Fibroblast of the aortic adventitia (primary cell): ENCODE measurements at regions not wholly inside any gene's neighbourhood (a gene's known extent, or its start where the extent isn't known, plus 50 kb on each side); places are given as distances from the start of the nearest gene placed in this dataset.

Experiments used
- DNase-seq: peaks from one replicate; pipeline ENCODE4 v3.0.0-alpha.2; 2010; ENCODE audit warnings: low read depth
- H3K4me3 ChIP-seq: 2 replicates; pipeline ENCODE4 v1.5.1; 2011; ENCODE audit warnings: low read depth, mild to moderate bottlenecking, control low read depth, low read length, moderate library complexity
- TF ChIP-seq, protein P1 (sequence below): IDR thresholded peaks from 2 replicates; pipeline ENCODE4 v1.5.1; 2011; ENCODE audit warnings: mild to moderate bottlenecking, low read length, control low read depth, inconsistent platforms; ENCODE audit not compliant: insufficient read depth

DNA sequence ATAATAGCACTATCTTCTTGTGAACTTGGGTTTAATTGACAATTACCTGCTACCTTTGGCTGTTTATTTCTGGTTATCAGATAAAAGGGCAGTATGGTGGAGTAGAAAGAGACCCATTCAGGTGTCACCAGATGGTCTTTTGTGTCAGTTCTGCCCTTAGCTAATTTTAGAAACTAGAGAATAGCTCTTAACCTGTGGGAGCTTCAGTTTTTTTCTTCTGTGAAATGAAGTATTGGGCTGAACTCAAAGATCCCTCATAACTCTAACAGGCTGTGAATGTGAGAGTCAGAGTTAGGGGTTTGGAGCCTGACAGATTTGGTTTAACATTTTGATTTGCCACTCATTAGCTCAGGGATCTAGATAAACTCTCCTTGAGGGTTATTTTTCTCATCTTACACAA, 335.2 kb downstream of the PPP1R2C start:
- no peak overlapping the region for H3K4me3 ChIP-seq
- no peak for DNase-seq
- TF ChIP-seq, protein P1, sequence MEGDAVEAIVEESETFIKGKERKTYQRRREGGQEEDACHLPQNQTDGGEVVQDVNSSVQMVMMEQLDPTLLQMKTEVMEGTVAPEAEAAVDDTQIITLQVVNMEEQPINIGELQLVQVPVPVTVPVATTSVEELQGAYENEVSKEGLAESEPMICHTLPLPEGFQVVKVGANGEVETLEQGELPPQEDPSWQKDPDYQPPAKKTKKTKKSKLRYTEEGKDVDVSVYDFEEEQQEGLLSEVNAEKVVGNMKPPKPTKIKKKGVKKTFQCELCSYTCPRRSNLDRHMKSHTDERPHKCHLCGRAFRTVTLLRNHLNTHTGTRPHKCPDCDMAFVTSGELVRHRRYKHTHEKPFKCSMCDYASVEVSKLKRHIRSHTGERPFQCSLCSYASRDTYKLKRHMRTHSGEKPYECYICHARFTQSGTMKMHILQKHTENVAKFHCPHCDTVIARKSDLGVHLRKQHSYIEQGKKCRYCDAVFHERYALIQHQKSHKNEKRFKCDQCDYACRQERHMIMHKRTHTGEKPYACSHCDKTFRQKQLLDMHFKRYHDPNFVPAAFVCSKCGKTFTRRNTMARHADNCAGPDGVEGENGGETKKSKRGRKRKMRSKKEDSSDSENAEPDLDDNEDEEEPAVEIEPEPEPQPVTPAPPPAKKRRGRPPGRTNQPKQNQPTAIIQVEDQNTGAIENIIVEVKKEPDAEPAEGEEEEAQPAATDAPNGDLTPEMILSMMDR, result no peak

- DNase-seq, result no peak
- H3K4me3 ChIP-seq, result no peak overlapping the region
- TF ChIP-seq, protein P1, result no peak
These were observed 340.8 kb downstream of the PPP1R2C start for GRCh38 chrX:42437211-42437610.

DNA sequence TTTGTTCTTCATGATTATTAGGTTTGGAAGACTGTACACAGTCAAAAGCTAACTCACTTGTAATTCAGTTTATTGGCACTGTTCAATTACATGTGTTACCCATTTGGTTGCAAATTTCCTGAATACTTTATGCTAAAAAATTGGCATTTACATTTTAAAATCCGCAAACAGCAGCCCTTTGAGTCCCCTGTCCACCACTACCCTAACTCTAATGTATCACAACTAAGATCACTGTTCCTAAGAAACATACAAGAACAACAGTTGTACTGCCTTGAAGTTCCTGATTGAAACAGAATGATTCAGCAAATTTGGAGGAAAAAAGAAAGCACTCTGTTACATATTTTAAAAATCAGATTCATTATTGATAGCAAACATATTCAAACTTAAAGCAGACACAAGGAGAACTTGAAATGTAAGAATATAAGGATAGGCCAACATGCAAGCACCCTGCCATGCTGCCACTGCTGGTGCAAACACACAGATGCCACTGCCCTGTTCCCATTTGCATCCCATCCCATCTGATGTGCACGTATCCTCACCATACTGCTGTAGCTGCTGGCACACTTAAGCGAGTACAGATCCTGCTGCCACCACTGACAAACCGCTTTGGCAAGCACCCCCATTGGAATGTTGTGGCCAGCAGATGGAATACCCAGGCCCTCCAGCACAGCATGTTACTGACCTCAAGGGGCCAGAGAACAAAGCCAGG, 343.4 kb downstream of the PPP1R2C start:
- TF ChIP-seq, protein P1, result no peak
- DNase-seq, result no peak
- no peak overlapping the region for H3K4me3 ChIP-seq

DNA sequence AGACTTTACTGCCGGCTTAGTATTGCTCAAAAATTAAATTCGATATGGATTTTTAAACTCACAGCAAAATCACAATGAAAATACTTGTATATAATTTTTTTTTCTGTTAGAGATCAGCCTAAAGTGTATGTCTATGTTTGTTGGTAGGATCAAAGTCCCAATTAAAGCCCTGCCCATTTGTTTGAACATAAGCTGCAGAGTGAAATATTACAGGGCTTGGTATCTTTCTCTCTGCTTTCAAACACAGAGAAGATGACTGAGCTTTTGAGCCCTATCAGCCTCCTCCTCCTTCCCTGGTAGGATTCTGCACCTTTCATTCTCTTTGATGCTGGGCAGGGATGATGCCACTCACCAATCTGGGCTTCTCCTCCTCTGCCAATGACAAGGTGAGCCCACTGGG, 345.4 kb downstream of the PPP1R2C start:
- no peak for DNase-seq
- TF ChIP-seq, protein P1, result no peak
- H3K4me3 ChIP-seq, result no peak overlapping the region

DNA sequence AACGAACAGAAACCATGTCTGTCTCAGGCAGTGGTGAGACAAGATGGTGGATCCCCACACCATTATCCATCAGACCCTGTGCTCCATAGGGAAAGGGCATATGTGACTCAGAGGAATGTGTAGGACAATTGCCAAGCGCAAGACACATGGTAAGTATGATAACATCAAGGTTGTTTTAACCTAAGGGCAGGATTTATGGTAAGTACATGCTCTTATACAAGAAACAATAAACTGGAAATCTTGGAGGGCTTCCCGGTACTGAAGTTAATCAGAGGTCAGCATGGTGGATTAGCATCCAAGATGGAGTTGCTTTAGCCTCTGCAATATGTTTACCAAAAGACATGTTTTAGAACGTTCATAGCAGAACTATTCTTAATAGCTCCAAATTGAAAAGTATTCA, 355.0 kb downstream of the PPP1R2C start:
- no peak for DNase-seq
- TF ChIP-seq, protein P1, result no peak
- H3K4me3 ChIP-seq, result no peak overlapping the region

GRCh38 chrX:42420426-42420825, 357.5 kb downstream of the PPP1R2C start:
- no peak overlapping the region for H3K4me3 ChIP-seq
- TF ChIP-seq, protein P1, result no peak
- DNase-seq, result no peak

- TF ChIP-seq, protein P1, result no peak
- H3K4me3 ChIP-seq, result no peak overlapping the region
These were observed 362.3 kb downstream of the PPP1R2C start for GRCh38 chrX:42415636-42416035.

More at GRCh38 chrX:42415636-42416035, 362.3 kb downstream of the PPP1R2C start:
- no peak for DNase-seq
